CD1c-positive myeloid dendritic cell (primary cell): ENCODE measurements at regions not wholly inside any gene's neighbourhood (a gene's known extent, or its start where the extent isn't known, plus 50 kb on each side); places are given as distances from the start of the nearest gene placed in this dataset.
A peak's percentile ranks its signal among the peaks of the same experiment; 100 is the strongest.

Source experiments
- DNase-seq: peaks from one replicate; pipeline ENCODE4 v3.0.0-alpha.2; 2016; ENCODE audit errors: extremely low spot score

- DNase-seq = no peak
These were observed 218.2 kb upstream of the FMR1 start for GRCh38 chrX:147693511-147693910.

DNA sequence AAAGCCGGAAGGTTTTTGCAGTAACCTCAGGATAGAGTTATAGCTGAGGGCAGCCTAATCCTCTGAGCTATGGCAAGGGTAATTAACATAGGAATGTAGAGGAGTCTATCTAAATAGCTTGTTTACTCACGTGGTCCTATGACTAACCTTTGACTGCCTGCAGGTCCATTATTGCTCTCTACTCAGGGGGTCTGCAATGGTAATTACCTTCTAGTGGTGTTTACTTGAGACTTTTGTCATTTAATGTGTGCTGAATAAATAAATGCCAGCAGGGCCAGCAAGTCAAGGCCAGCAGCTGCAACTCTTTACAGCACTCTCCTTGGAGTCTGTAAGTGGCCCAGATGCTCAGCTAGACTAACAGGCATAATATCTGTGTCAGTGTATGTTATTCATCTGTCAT, 212.7 kb upstream of the FMR1 start:
- no peak for DNase-seq

GRCh38 chrX:147710301-147710700, 201.4 kb upstream of the FMR1 start:
- DNase-seq = no peak

GRCh38 chrX:147733369-147733768, 178.3 kb upstream of the FMR1 start:
- DNase-seq = no peak

DNA sequence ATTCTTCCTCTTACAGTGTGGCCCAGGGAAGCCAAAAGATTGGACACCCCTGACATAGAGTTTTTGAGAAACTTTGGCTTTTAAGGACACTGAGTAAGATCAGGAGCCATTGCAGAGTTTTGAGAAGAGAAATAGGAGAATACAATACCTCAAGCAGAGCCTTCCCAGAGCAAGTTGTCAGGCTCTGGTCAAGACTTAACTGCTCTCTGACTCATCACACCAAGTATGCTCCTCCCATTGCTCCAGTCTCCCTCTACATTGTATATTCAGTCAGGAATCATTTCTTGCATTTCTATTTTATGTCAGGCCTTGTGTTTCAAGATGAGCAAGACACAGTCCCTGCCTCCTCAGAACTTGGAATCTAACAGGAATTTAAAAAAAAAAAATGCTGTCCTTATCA, 176.4 kb upstream of the FMR1 start:
- no peak for DNase-seq

GRCh38 chrX:147736045-147736444, 175.7 kb upstream of the FMR1 start:
- DNase-seq = no peak

GRCh38 chrX:147737690-147738089, 174.0 kb upstream of the FMR1 start:
- no peak for DNase-seq

- peak; percentile 29 for DNase-seq
These were observed 173.5 kb upstream of the FMR1 start for GRCh38 chrX:147738265-147738664.

- no peak for DNase-seq
These were observed 172.5 kb upstream of the FMR1 start for GRCh38 chrX:147739196-147739595.

DNA sequence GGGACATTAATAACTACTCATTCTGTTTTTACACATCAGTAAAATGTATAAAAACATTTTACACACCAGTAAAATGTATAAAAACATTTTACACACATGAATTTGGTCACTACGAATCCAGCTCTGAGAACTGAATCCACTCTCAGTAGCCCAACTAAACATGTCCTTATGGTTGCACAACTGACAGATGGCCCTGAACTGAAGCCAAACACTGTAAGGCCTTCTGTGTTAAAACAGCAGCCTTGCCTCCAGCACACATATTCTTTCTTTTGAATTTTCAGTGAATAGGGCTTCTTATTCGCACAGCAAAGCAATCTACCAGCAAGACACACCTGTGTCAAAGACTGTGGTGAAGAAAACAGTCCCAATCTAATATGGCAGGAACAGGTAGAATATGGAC, 169.9 kb upstream of the FMR1 start:
- no peak for DNase-seq

DNA sequence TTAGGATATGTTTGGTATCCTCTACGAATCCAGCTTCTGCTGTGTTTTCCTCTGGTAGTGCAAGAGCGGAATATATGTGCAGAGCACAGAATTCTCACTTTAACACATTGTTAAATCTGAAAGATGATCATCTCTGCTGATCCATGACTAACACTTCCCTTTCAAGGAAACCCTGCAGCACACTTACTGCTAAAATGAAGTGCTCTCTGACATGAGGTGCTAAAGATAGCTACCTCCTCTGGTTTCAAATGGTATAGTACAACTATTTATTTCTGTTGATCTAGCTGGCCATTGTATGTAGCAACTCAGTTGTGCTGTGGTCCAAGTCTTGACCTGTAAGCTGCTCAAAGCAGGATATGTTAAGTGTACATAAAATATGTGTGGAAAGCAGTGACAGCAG, 162.4 kb upstream of the FMR1 start:
- no peak for DNase-seq

GRCh38 chrX:147757750-147758149, 154.0 kb upstream of the FMR1 start:
- no peak for DNase-seq

DNA sequence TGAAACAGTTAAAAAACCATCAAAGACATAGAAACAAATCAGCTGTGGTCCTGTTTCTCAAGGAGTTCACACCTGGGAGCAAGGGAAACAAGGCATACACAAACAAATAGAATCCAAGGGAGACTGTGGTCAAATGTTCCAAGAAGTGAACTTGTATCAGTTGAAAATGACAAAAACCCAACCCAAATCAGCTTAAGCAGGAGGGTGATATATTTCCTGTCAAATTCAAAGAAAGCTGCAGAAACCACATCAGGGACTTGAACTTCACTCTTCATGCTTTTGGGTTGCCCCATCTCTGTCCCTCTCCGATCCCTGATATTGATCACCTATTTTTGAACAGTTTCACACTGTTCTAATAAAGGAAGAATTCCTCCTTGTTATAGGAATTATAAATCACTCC, 148.6 kb upstream of the FMR1 start:
- no peak for DNase-seq

DNA sequence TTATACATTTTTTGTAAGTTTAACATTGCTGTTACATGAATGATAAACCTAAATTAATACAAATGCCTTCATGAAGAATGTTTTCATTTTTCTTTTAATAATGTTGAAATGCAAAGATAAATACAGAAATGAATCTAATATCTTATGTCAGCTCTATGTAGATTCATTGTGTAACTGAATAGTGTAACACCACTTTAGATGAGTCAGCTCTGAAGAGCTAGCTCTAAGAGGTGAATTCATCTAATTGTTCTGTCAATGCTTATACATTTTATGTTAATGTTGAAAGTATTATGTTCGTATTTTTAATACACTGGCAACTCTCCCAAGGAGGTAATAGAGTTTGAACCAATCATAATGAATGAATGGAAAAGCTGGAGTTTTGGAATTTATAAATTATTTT, 146.9 kb upstream of the FMR1 start:
- DNase-seq = no peak

- DNase-seq = no peak
These were observed 140.9 kb upstream of the FMR1 start for GRCh38 chrX:147770858-147771257.

- no peak for DNase-seq
These were observed 134.7 kb upstream of the FMR1 start for GRCh38 chrX:147776988-147777387.

DNA sequence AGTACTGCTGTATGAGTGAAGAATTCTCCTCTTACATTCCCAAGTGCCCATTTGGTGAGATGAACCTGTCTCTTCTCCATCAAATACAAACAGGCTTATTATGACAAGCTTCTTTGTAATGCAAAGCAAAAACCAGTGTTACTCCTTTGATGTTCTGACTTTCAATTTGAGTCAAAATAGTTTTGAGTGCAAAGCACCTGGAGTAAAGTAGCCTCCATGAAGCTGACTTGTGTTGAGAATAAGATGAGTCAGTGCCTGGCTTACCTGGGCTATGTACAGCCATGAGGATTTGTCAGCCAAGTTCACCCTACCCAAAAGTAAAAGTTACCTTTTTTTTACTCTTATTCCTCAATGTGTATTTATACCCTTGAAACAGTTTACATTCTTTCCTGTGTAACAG, 132.5 kb upstream of the FMR1 start:
- no peak for DNase-seq

DNA sequence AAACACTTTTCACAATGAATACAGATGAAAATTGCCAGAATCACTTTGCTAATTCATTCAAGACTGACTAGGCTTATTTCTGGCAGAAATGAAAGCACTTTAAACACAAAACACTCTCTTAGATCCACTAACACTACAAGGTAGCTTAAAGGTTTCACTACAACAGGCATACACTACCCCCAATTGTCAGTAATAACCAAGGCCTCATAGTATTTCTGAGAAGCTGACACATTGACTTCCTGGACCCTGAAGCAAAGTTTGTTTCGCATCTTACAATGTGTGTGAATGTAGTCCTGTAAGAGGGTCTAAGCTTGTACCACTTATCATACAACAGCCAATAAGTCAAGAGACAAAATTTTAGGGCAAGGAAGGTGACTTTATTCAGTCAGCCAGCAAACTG, 129.9 kb upstream of the FMR1 start:
- no peak for DNase-seq

GRCh38 chrX:147788641-147789350, 122.9 kb upstream of the FMR1 start:
- no peak for DNase-seq

DNA sequence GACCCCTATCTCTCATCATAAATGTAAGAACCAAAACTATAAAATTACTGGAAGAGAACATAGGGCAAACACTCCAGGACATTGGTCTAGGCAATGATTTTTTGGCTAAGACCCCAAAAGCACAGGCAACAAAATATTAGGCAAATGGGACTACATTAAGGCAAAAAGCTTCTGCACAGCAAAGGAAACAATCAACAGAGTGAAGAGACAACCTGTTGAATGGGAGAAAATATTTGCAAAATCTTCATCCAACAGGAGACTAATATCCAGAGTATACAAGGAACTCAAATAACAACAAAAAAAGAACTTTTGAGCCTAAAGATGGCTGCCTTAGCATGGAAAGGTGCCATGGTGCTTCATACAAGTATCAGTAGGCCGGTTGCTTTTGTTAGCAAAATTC, 111.1 kb upstream of the FMR1 start:
- no peak for DNase-seq

- peak; percentile 1 for DNase-seq
These were observed 107.8 kb upstream of the FMR1 start for GRCh38 chrX:147803948-147804347.

- DNase-seq = no peak
These were observed 99.9 kb upstream of the FMR1 start for GRCh38 chrX:147811803-147812202.

- no peak for DNase-seq
These were observed 84.6 kb upstream of the FMR1 start for GRCh38 chrX:147827070-147827469.

DNA sequence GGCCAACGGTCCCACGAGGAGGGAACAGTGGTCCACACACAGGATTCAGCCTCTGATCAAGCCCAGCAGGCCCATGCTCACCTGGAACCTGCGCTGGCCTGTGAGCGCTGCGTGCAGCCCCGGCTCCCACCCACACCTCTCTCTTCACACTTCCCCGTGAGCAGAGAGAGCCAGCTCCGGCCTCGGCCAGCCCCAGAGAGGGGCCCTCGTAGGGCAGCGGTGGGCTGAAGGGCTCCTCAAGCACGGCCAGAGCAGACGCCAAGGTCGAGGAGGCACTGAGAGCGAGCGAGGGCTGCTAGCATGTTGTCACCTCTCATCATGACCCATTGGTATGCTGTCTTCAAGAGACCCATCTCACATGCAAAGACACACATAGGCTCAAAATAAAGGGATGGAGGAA, 83.0 kb upstream of the FMR1 start:
- DNase-seq = no peak
